Right lobe of liver (tissue), 6 donors: ENCODE measurements at regions not wholly inside any gene's neighbourhood (a gene's known extent, or its start where the extent isn't known, plus 50 kb on each side); places are given as distances from the start of the nearest gene placed in this dataset.

Source experiments
- ATAC-seq, 4 donors: fragments of 200-7000 bp; cut with Tn5 transposase; one replicate each; pipeline ENCODE4 v1.9.1; 2020; ENCODE audit warnings: mild to moderate bottlenecking in 4 of 4, moderate library complexity in 4 of 4
- DNase-seq, 3 donors: peaks; one replicate each; pipeline ENCODE4 v3.0.0-alpha.2; 2020
- H3K27ac ChIP-seq, 3 donors: fragments of 200-600 bp; one replicate each; pipeline ENCODE4 v1.8.0; 2022
- H3K27me3 ChIP-seq, 2 donors: fragments of 200-600 bp; one replicate each; pipeline ENCODE4 v1.8.0; 2022
- H3K36me3 ChIP-seq, 4 donors: fragments of 200-600 bp; sonication (generic) in 1 of 4; one replicate each; pipeline versions ENCODE4 v1.5.1 to v1.8.0; 2017 to 2022; ENCODE audit warnings: control low read depth in 1 of 4
- H3K4me1 ChIP-seq, 4 donors: fragments of 200-600 bp; sonication (generic) in 1 of 4; one replicate each; pipeline versions ENCODE4 v1.5.1 to v1.8.0; 2017 to 2022; ENCODE audit warnings: control low read depth in 1 of 4
- H3K4me3 ChIP-seq, 3 donors: fragments of 200-600 bp; one replicate each; pipeline ENCODE4 v1.8.0; 2022
- H3K9me3 ChIP-seq, 4 donors: fragments of 200-600 bp; sonication (generic) in 1 of 4; one replicate each; pipeline versions ENCODE4 v1.5.1 to v1.8.0; 2017 to 2022; ENCODE audit warnings: control low read depth in 1 of 4
- CTCF ChIP-seq, 4 donors: fragments of 200-600 bp in 3 of 4; fragments of 450-650 bp in 1 of 4; IDR thresholded peaks; one replicate each; pipeline versions ENCODE4 v1.5.1 to v1.8.0; 2016 to 2022; ENCODE audit warnings: antibody characterized with exemption in 4 of 4, mild to moderate bottlenecking in 2 of 4
- POLR2A ChIP-seq: fragments of 450-650 bp; IDR thresholded peaks from one replicate; pipeline ENCODE4 v1.6.1; 2017; ENCODE audit warnings: antibody characterized with exemption, mild to moderate bottlenecking
- WGBS: methylation state at CpG from one replicate; pipeline ENCODE4 v1.1.6; 2018; ENCODE audit warnings: low coverage, low lambda C conversion rate; ENCODE audit not compliant: insufficient coverage; ENCODE audit errors: missing lambda C conversion rate; 5-methylcytosine and 5-hydroxymethylcytosine counted together
- intact Hi-C, 2 donors: fragments of 100-400 bp; cut with DNase I; formaldehyde crosslinking; loops; one replicate each; pipeline versions ENCODE4 v1.11.2 to v1.14.1; 2022
- donor health status: DM: no; HTN: yes; CAD: no.
- donor health status: DM: no; HTN: no; CAD: no.
- donor health status: DM: no; HTN: no; CAD: no.
- donor health status: DM: no; HTN: yes; CAD: no.
- donor health status: DM: no; HTN: yes; CAD: no.

GRCh38 chr5:12023614-12024241 is 119.5 kb upstream of the CTNND2 start:
- H3K36me3 ChIP-seq, result no peaks in the 10 kb centered on the region
- H3K9me3 ChIP-seq, result no peaks in the 10 kb centered on the region
- TF ChIP-seq CTCF (IDR thresholded peaks at IDR 0.05), result peak; percentile 50 to 71 (median 64)
- TF ChIP-seq POLR2A, result no peak
- no peak overlapping the region for H3K4me3 ChIP-seq
- DNase-seq, result no peak
- no peaks in the 10 kb centered on the region for H3K27me3 ChIP-seq
- H3K27ac ChIP-seq, result no peak overlapping the region
- WGBS, result 43% methylated on average over 5 of the region's 5 CpGs
- intact Hi-C loops, result no loop called here
- ATAC-seq, result peak; percentile 75 to 91 (median 80)
- peaks cover 0 to 16% (median 0%) of the 10 kb centered on the region in 4 donors for H3K4me1 ChIP-seq

GRCh38 chr5:12022444-12022843 is 118.2 kb upstream of the CTNND2 start:
- no peak overlapping the region for H3K4me3 ChIP-seq
- ATAC-seq, result peak in 3 of 4 donors; percentile 45 to 75 (median 73)
- H3K9me3 ChIP-seq, result no peaks in the 10 kb centered on the region
- no peaks in the 10 kb centered on the region for H3K27me3 ChIP-seq
- no peak for DNase-seq
- H3K4me1 ChIP-seq, result peaks cover 0 to 16% (median 0%) of the 10 kb centered on the region in 4 donors
- intact Hi-C loops, result no loop called here
- TF ChIP-seq CTCF (IDR thresholded peaks at IDR 0.05) (no peak), POLR2A (no peak)
- H3K27ac ChIP-seq, result no peak overlapping the region
- WGBS, result 36% methylated on average over 3 of the region's 3 CpGs
- no peaks in the 10 kb centered on the region for H3K36me3 ChIP-seq

- WGBS, result 75% methylated on average over 1 of the region's 1 CpG
- H3K9me3 ChIP-seq, result no peaks in the 10 kb centered on the region
- H3K27me3 ChIP-seq, result no peaks in the 10 kb centered on the region
- TF ChIP-seq POLR2A (no peak), CTCF (IDR thresholded peaks at IDR 0.05) (no peak)
- intact Hi-C loops, result no loop called here
- H3K4me3 ChIP-seq, result no peak overlapping the region
- no peaks in the 10 kb centered on the region for H3K36me3 ChIP-seq
- DNase-seq, result no peak
- no peak for ATAC-seq
- no peak overlapping the region for H3K27ac ChIP-seq
- H3K4me1 ChIP-seq, result peaks cover 0 to 16% (median 0%) of the 10 kb centered on the region in 4 donors
Observed at GRCh38 chr5:12019306-12019705, 115.1 kb upstream of the CTNND2 start.

- intact Hi-C loops, result no loop called here
Observed at GRCh38 chr5:12017007-12017406, 112.8 kb upstream of the CTNND2 start.

More at GRCh38 chr5:12017007-12017406, 112.8 kb upstream of the CTNND2 start:
- 64% methylated on average over 6 of the region's 10 CpGs for WGBS
- H3K9me3 ChIP-seq, result no peaks in the 10 kb centered on the region
- H3K4me1 ChIP-seq, result peaks cover 0 to 2% (median 0%) of the 10 kb centered on the region in 4 donors
- DNase-seq (no peak), ATAC-seq (no peak)
- no peaks in the 10 kb centered on the region for H3K36me3 ChIP-seq
- H3K4me3 ChIP-seq, result no peak overlapping the region
- no peak overlapping the region for H3K27ac ChIP-seq
- no peaks in the 10 kb centered on the region for H3K27me3 ChIP-seq
- no peak for TF ChIP-seq CTCF (IDR thresholded peaks at IDR 0.05)
- no peak for TF ChIP-seq POLR2A
